ENCODE measurements at regions not wholly inside any gene's neighbourhood (a gene's known extent, or its start where the extent isn't known, plus 50 kb on each side); places are given as distances from the start of the nearest gene placed in this dataset.

DNA sequence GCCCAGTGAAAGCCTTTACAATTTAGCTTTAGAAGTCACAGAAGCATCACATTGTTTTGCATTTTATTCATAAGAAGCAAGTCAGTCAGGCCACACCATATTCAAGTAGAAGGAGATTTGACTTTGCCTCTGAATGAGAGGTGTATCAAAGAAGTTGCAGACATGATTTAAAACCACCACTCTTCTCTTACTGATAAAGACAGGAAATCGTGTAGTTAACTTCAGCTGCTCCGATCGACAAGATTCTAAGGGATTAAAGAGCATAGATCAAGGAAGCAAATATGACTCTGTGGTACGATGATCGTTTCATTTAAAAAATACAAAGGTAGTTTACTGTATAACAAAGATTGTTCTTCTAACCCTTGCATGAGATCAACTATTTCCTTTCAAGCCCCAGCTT, 328.0 kb upstream of the PPP1R2C start:
- TF ChIP-seq, protein P1, sequence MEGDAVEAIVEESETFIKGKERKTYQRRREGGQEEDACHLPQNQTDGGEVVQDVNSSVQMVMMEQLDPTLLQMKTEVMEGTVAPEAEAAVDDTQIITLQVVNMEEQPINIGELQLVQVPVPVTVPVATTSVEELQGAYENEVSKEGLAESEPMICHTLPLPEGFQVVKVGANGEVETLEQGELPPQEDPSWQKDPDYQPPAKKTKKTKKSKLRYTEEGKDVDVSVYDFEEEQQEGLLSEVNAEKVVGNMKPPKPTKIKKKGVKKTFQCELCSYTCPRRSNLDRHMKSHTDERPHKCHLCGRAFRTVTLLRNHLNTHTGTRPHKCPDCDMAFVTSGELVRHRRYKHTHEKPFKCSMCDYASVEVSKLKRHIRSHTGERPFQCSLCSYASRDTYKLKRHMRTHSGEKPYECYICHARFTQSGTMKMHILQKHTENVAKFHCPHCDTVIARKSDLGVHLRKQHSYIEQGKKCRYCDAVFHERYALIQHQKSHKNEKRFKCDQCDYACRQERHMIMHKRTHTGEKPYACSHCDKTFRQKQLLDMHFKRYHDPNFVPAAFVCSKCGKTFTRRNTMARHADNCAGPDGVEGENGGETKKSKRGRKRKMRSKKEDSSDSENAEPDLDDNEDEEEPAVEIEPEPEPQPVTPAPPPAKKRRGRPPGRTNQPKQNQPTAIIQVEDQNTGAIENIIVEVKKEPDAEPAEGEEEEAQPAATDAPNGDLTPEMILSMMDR (conservative IDR thresholded peaks at IDR 0.05): no peak
- TF ChIP-seq EZH2 (IDR thresholded peaks at IDR 0.05; ENCODE audit: low read depth): no peak
